OCI-LY3 (cell line): ENCODE measurements at regions not wholly inside any gene's neighbourhood (a gene's known extent, or its start where the extent isn't known, plus 50 kb on each side); places are given as distances from the start of the nearest gene placed in this dataset.

Experiments used
- H2AFZ ChIP-seq: fragments of 200-600, 300-600 bp; shearing (Covaris generic); 2 replicates; pipeline ENCODE4 v1.6.0; 2014; ENCODE audit warnings: antibody characterized with exemption, low read depth, low read length
- H3K27ac ChIP-seq: fragments of 200-600, 300-600 bp; sonication (generic); 2 replicates; pipeline ENCODE4 v1.5.1; 2014; ENCODE audit warnings: mild to moderate bottlenecking, low read length, moderate library complexity, mixed read lengths
- H3K27me3 ChIP-seq: fragments of 200-600, 300-600 bp; sonication (generic); 2 replicates; pipeline ENCODE4 v1.6.1; 2014; ENCODE audit warnings: low read depth, low read length, mixed read lengths
- H3K36me3 ChIP-seq: fragments of 200-600, 300-600 bp; sonication (generic); replicated peaks from 2 replicates; pipeline ENCODE3; 2014; ENCODE audit warnings: low read depth, low read length, mixed read lengths
- H3K4me1 ChIP-seq: fragments of 300-600, 200-600 bp; sonication (generic); 2 replicates; pipeline ENCODE4 v1.6.1; 2014; ENCODE audit warnings: low read length, mixed read lengths
- H3K4me2 ChIP-seq: fragments of 200-600, 300-600 bp; sonication (generic); 2 replicates; pipeline ENCODE4 v1.6.1; 2014; ENCODE audit warnings: low read length, mixed read lengths
- H3K4me3 ChIP-seq: fragments of 300-600, 200-600 bp; sonication (generic); 2 replicates; pipeline ENCODE4 v1.5.1; 2014; ENCODE audit warnings: antibody characterized with exemption, mild to moderate bottlenecking, low read length, moderate library complexity
- H3K79me2 ChIP-seq: fragments of 300-600, 200-600 bp; shearing (Covaris generic); 2 replicates; pipeline ENCODE4 v1.6.1; 2014; ENCODE audit warnings: mild to moderate bottlenecking, low read length, mixed read lengths
- H3K9ac ChIP-seq: fragments of 300-600, 200-600 bp; shearing (Covaris generic); 2 replicates; pipeline ENCODE4 v1.6.0; 2014; ENCODE audit warnings: mild to moderate bottlenecking, low read length, moderate library complexity
- H3K9me3 ChIP-seq: fragments of 200-600, 300-600 bp; shearing (Covaris generic); 2 replicates; pipeline ENCODE4 v1.6.1; 2014; ENCODE audit warnings: low read length, mixed read lengths; ENCODE audit not compliant: insufficient read depth
- H4K20me1 ChIP-seq: fragments of 200-600, 300-600 bp; sonication (generic); 2 replicates; pipeline ENCODE4 v1.6.1; 2016; ENCODE audit warnings: low read length, mixed read lengths; ENCODE audit not compliant: insufficient read depth
- EZH2phosphoT487 ChIP-seq: fragments of 200-600 bp; shearing (Covaris generic); IDR thresholded peaks from 2 replicates; pipeline ENCODE4 v1.6.1; 2018; ENCODE audit warnings: antibody characterized with exemption, mixed run types, low read depth
- TF ChIP-seq, protein P1 (sequence below): fragments of 200-600, 300-600 bp; sonication (generic); IDR thresholded peaks from 2 replicates; pipeline ENCODE4 v1.5.1; 2014; ENCODE audit warnings: antibody characterized with exemption, low read length, low read depth

DNA sequence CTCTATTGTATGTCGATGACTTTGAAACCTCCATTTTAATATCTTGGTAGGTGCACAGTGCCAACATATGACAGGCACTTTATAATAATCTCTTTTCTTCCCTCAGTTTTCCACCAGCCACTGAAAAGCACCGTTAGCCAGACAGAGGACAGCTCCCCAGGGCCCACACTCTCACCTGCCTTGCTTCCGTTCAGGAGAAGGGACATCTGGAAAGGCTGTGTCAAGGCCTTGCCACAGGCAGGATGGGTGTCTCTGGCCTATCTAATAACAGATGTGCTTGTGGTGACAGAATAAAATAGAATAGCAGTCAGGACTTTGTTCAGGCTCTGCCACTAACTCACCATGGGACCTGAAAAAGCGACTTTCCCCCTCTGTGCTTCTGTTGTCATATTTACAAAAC lies 75.5 kb upstream of the CCDC167 start:
- Histone ChIP-seq H3K27me3 (no peaks in the 10 kb centered on the region), H3K4me3 (no peak overlapping the region), H3K36me3 (no peaks in the 10 kb centered on the region), H4K20me1 (no peaks in the 10 kb centered on the region), H3K27ac (no peak overlapping the region), H3K4me2 (no peak overlapping the region), H3K9ac (no peak overlapping the region), H3K4me1 (peaks cover 8% of the 10 kb centered on the region), H3K79me2 (no peaks in the 10 kb centered on the region), H2AFZ (no peak overlapping the region), H3K9me3 (no peaks in the 10 kb centered on the region)
- TF ChIP-seq, protein P1, sequence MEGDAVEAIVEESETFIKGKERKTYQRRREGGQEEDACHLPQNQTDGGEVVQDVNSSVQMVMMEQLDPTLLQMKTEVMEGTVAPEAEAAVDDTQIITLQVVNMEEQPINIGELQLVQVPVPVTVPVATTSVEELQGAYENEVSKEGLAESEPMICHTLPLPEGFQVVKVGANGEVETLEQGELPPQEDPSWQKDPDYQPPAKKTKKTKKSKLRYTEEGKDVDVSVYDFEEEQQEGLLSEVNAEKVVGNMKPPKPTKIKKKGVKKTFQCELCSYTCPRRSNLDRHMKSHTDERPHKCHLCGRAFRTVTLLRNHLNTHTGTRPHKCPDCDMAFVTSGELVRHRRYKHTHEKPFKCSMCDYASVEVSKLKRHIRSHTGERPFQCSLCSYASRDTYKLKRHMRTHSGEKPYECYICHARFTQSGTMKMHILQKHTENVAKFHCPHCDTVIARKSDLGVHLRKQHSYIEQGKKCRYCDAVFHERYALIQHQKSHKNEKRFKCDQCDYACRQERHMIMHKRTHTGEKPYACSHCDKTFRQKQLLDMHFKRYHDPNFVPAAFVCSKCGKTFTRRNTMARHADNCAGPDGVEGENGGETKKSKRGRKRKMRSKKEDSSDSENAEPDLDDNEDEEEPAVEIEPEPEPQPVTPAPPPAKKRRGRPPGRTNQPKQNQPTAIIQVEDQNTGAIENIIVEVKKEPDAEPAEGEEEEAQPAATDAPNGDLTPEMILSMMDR, result no peak
- no peak for TF ChIP-seq EZH2phosphoT487

DNA sequence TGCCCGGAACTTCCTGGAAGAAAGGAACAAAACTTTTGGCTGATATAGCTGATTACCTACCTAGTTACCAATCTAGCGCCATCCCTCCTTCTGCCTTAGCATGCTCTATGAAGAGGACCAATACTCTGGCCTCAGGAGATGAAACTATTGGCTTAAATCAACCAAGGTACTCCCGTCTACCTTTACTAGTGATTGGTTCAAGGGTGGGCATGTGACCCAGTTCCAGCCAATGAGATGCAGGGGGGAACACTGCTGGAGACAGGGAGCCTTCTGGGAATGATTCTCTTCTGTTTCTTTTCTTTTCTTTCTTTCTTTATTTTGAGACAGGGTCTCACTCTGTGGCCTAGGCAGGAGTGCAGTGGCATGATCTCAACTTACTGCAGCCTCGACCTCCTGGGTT lies 72.6 kb upstream of the CCDC167 start:
- no peak overlapping the region for H3K27ac ChIP-seq
- H3K4me3 ChIP-seq, result no peak overlapping the region
- no peaks in the 10 kb centered on the region for H4K20me1 ChIP-seq
- no peak for TF ChIP-seq EZH2phosphoT487
- TF ChIP-seq, protein P1, result no peak
- H3K9ac ChIP-seq, result no peak overlapping the region
- no peak overlapping the region for H2AFZ ChIP-seq
- H3K4me2 ChIP-seq, result no peak overlapping the region
- no peaks in the 10 kb centered on the region for H3K79me2 ChIP-seq
- H3K9me3 ChIP-seq, result no peaks in the 10 kb centered on the region
- H3K4me1 ChIP-seq, result peaks cover 11% of the 10 kb centered on the region
- no peaks in the 10 kb centered on the region for H3K36me3 ChIP-seq
- H3K27me3 ChIP-seq, result no peaks in the 10 kb centered on the region

DNA sequence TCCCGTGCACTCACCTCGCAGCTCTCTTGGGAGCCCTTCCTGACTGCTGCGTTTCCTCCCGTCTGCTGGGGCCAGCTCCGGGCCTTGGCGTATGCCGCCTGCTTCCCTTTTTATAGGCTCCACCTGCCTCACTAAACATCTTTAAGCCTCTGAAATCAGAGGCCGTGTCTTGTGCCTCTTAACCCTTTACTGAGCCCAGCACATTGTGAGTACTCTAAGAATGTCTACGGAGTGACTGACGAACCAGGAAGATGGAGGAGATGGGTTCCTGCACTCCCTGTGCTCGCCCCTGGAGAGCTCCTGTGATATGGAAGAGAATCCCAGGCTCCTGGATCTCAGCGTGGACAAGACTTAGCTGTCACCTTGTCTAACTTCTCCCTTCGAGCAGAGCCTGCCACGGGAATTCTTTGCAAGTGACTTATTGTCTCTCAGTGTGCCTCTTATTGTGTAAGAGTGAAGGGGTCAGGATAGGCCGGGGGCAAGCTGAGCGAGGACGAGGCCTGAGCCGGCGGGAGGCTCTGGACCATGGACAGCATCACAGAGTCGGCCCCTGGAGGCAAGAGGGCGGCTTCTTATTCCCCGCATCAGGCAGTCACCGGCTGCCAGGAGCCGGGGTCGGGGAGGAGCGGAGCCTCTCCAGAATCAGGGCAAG lies 70.9 kb upstream of the CCDC167 start:
- Histone ChIP-seq H3K79me2 (no peaks in the 10 kb centered on the region), H4K20me1 (no peaks in the 10 kb centered on the region), H3K9ac (no peak overlapping the region), H2AFZ (peak overlapping the region; percentile 47), H3K36me3 (no peaks in the 10 kb centered on the region), H3K4me3 (no peak overlapping the region), H3K9me3 (no peaks in the 10 kb centered on the region), H3K4me1 (peaks cover 9% of the 10 kb centered on the region), H3K27me3 (no peaks in the 10 kb centered on the region), H3K4me2 (peak overlapping the region; percentile 36), H3K27ac (no peak overlapping the region)
- TF ChIP-seq EZH2phosphoT487, result no peak
- TF ChIP-seq, protein P1, result no peak

DNA sequence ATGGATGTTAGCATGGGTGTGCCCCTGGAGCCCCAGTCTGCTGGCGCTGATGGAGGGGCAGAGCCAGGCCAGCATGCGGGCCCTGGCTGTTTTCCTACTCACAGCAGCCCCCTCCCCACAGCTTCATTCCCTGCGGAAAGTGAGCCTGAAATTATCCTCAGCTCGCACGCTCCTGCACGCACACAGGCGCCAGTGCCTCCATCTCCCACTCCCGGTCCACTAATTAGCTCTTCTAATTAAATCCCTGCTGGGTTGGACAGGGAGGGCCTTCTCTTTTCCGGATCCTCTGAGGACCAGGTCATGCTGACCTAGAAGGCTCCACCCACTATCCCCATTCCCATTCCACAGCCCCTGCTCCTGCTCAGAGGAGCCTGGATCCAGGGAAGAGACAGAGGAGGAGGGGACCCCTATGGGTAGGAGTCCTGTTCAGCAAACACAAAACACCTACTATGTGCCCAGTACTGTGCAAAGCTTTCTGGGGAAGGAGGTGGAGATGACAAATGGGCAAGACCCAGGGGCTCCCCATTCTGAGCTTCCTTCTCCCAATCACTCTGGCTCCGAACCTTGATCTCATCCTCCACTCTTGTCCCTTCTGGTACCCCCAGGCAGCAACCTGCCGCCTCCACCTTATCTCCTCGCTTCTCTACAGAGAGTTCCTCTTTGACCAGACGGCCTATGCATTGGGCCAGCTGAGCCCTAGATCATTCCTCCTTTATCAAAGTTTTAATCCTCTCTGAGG lies 70.2 kb upstream of the CCDC167 start:
- H3K27ac ChIP-seq, result no peak overlapping the region
- no peaks in the 10 kb centered on the region for H3K36me3 ChIP-seq
- no peaks in the 10 kb centered on the region for H3K79me2 ChIP-seq
- no peaks in the 10 kb centered on the region for H4K20me1 ChIP-seq
- no peak overlapping the region for H3K4me3 ChIP-seq
- no peak for TF ChIP-seq EZH2phosphoT487
- TF ChIP-seq, protein P1, result no peak
- H3K9me3 ChIP-seq, result no peaks in the 10 kb centered on the region
- no peak overlapping the region for H3K9ac ChIP-seq
- H3K4me2 ChIP-seq, result peak overlapping the region; percentile 36
- H2AFZ ChIP-seq, result peak overlapping the region; percentile 47
- H3K27me3 ChIP-seq, result no peaks in the 10 kb centered on the region
- H3K4me1 ChIP-seq, result peaks cover 16% of the 10 kb centered on the region
